ENCODE measurements at regions not wholly inside any gene's neighbourhood (a gene's known extent, or its start where the extent isn't known, plus 50 kb on each side); places are given as distances from the start of the nearest gene placed in this dataset.

- BruUV-seq (replicated peaks): no TSS peak
- FAIRE-seq (no peak), DNase-seq (ENCODE audit: low read depth, low spot score) (no peak)
- H3K36me3 ChIP-seq (ENCODE audit: control insufficient read depth in 2 of 2, extremely low read depth in 1 of 2, insufficient read depth in 2 of 2, low read length in 2 of 2): no peaks in the 10 kb centered on the region
- peaks cover 39% of the 10 kb centered on the region for H3K4me1 ChIP-seq (ENCODE audit: control insufficient read depth, extremely low read depth, insufficient read depth, low read length)
- H3K9me1 ChIP-seq (replicated peaks; ENCODE audit: control insufficient read depth, extremely low read depth, insufficient read depth, low read length): no peaks in the 10 kb centered on the region
- ChIA-PET CTCF (interaction anchor here (1.1 to 1.7 kb wide), 3 partner anchors 12 to 324 kb away, joined by 4 to 5 read pairs (median 4); no protein-coding TSS in a partner anchor), POLR2A (no interaction called here)
- H3K27me3 ChIP-seq (ENCODE audit: control insufficient read depth in 2 of 2, insufficient read depth in 2 of 2, low read length in 2 of 2): no peaks in the 10 kb centered on the region
- no peak overlapping the region for H3K4me2 ChIP-seq (ENCODE audit: insufficient read depth, low read length)
- no peak overlapping the region for H2AFZ ChIP-seq (ENCODE audit: low read depth, low read length)
- no peaks in the 10 kb centered on the region for H3K9me3 ChIP-seq (replicated peaks; ENCODE audit: control insufficient read depth, insufficient read depth, low read length)
- no peak overlapping the region for H3K4me3 ChIP-seq (replicated peaks in 1 of 3; ENCODE audit: insufficient read depth in 1 of 3, low read depth in 1 of 3, low read length in 3 of 3)
- H3K79me2 ChIP-seq (ENCODE audit: control insufficient read depth, insufficient read depth, low read length): no peaks in the 10 kb centered on the region
- dilution Hi-C loops (cut with MboI; ENCODE audit: extremely low pct_ligation_motif_present, low sequenced_read_pairs): no loop called here
- TF ChIP-seq POLR2A (IDR thresholded peaks at IDR 0.05; ENCODE audit: low read depth, low read length): no peak
- TF ChIP-seq, protein P1, sequence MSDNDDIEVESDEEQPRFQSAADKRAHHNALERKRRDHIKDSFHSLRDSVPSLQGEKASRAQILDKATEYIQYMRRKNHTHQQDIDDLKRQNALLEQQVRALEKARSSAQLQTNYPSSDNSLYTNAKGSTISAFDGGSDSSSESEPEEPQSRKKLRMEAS (IDR thresholded peaks at IDR 0.05; ENCODE audit: insufficient read depth, insufficient read length): no peak
- no peak for TF ChIP-seq MYC (IDR thresholded peaks at IDR 0.05; ENCODE audit: low read depth, low read length)
- TF ChIP-seq JUN (IDR thresholded peaks at IDR 0.05; ENCODE audit: borderline replicate concordance, insufficient read depth, insufficient read length, low read depth): no peak
- TF ChIP-seq GATA2 (IDR thresholded peaks at IDR 0.05; ENCODE audit: insufficient read depth, insufficient read length, low read depth, low read length): no peak
- TF ChIP-seq, protein P2, sequence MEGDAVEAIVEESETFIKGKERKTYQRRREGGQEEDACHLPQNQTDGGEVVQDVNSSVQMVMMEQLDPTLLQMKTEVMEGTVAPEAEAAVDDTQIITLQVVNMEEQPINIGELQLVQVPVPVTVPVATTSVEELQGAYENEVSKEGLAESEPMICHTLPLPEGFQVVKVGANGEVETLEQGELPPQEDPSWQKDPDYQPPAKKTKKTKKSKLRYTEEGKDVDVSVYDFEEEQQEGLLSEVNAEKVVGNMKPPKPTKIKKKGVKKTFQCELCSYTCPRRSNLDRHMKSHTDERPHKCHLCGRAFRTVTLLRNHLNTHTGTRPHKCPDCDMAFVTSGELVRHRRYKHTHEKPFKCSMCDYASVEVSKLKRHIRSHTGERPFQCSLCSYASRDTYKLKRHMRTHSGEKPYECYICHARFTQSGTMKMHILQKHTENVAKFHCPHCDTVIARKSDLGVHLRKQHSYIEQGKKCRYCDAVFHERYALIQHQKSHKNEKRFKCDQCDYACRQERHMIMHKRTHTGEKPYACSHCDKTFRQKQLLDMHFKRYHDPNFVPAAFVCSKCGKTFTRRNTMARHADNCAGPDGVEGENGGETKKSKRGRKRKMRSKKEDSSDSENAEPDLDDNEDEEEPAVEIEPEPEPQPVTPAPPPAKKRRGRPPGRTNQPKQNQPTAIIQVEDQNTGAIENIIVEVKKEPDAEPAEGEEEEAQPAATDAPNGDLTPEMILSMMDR (IDR thresholded peaks at IDR 0.05; ENCODE audit: extremely low read depth in 1 of 2, insufficient read depth in 1 of 2, low read depth in 1 of 2, low read length in 2 of 2): no peak
- no peak for TF ChIP-seq FOS (IDR thresholded peaks at IDR 0.05; ENCODE audit: borderline replicate concordance, insufficient read depth, low read length)
- H4K20me1 ChIP-seq (replicated peaks; ENCODE audit: control insufficient read depth, extremely low read depth, insufficient read depth, low read length): no peaks in the 10 kb centered on the region
- no peak overlapping the region for H3K9ac ChIP-seq (replicated peaks; ENCODE audit: extremely low read depth, insufficient read depth, low read length)
- H3K27ac ChIP-seq (ENCODE audit: insufficient read depth, low read depth, low read length): no peak overlapping the region
- intact Hi-C loops (cut with micrococcal nuclease): loop anchor here (10.0 kb wide), 1 partner anchor 107 kb away; the partner anchor contains the start of gene TLL1
Observed at GRCh38 chr4:165767671-165768070, 105.4 kb upstream of the TLL1 start.
